ENCODE measurements at regions not wholly inside any gene's neighbourhood (a gene's known extent, or its start where the extent isn't known, plus 50 kb on each side); places are given as distances from the start of the nearest gene placed in this dataset.

DNA sequence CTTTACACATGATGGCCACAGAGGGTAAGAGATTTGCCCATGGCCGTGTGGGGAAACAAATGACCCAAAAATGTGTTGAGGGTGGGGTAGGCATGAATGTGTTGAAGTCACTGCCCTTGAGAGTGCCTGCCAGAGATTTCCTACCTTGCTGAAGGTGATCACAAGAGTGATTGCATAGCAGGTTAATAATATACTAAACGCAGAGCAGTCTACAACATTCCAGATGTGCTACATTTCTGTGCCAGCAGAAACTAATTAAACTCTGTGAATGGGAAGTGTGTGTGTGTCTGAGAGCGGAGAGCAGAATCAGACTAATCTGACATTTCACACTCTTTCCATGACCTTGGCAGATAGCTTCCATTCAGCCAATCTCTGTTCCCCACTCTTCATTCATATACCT, 93.3 kb upstream of the CD53 start:
- DNase-seq (ENCODE audit: low read depth in 1 of 2, low spot score in 1 of 2) = no peak
- TF ChIP-seq JUND (IDR thresholded peaks at IDR 0.05; ENCODE audit: low read depth) = no peak
- in situ Hi-C loops (cut with HindIII; ENCODE audit: low pct_unique_long_range_greater_than_20kb, low sequenced_read_pairs) = no loop called here

DNA sequence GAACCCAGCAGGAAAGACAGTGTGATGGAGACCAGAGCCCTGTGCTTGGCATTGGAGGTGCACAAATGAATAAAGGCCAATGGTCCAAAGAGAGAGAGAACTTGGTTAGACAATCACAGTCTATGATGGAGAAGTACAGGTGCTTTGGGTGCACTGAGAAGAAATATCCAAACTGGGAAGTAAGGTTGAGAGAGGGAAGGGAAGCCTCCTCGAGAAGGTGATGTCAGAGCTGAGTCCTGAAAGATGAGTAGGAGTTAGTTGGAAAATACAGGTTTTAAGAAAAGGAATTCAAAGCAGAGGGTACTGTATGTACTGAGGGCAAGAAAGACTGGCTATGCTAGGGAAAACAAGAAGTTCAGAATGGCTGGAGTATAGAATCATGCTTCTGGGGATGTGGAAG, 94.1 kb upstream of the CD53 start:
- in situ Hi-C loops (cut with HindIII; ENCODE audit: low pct_unique_long_range_greater_than_20kb, low sequenced_read_pairs) = no loop called here

GRCh38 chr1:110777228-110777627, 95.7 kb upstream of the CD53 start:
- DNase-seq (ENCODE audit: low read depth in 1 of 2, low spot score in 1 of 2) = no peak
- in situ Hi-C loops (cut with HindIII; ENCODE audit: low pct_unique_long_range_greater_than_20kb, low sequenced_read_pairs) = no loop called here
- TF ChIP-seq JUND (IDR thresholded peaks at IDR 0.05; ENCODE audit: low read depth) = no peak

More for the DNA sequence above, 94.1 kb upstream of the CD53 start:
- TF ChIP-seq JUND (IDR thresholded peaks at IDR 0.05; ENCODE audit: low read depth) = no peak
- DNase-seq (ENCODE audit: low read depth in 1 of 2, low spot score in 1 of 2) = no peak

GRCh38 chr1:110774398-110774797, 98.5 kb upstream of the CD53 start:
- TF ChIP-seq JUND (IDR thresholded peaks at IDR 0.05; ENCODE audit: low read depth) = no peak
- in situ Hi-C loops (cut with HindIII; ENCODE audit: low pct_unique_long_range_greater_than_20kb, low sequenced_read_pairs) = no loop called here
- DNase-seq (ENCODE audit: low read depth in 1 of 2, low spot score in 1 of 2) = no peak

GRCh38 chr1:110773813-110774212, 99.1 kb upstream of the KCNA3 start:
- in situ Hi-C loops (cut with HindIII; ENCODE audit: low pct_unique_long_range_greater_than_20kb, low sequenced_read_pairs) = no loop called here
- no peak for TF ChIP-seq JUND (IDR thresholded peaks at IDR 0.05; ENCODE audit: low read depth)
- no peak for DNase-seq (ENCODE audit: low read depth in 1 of 2, low spot score in 1 of 2)

DNA sequence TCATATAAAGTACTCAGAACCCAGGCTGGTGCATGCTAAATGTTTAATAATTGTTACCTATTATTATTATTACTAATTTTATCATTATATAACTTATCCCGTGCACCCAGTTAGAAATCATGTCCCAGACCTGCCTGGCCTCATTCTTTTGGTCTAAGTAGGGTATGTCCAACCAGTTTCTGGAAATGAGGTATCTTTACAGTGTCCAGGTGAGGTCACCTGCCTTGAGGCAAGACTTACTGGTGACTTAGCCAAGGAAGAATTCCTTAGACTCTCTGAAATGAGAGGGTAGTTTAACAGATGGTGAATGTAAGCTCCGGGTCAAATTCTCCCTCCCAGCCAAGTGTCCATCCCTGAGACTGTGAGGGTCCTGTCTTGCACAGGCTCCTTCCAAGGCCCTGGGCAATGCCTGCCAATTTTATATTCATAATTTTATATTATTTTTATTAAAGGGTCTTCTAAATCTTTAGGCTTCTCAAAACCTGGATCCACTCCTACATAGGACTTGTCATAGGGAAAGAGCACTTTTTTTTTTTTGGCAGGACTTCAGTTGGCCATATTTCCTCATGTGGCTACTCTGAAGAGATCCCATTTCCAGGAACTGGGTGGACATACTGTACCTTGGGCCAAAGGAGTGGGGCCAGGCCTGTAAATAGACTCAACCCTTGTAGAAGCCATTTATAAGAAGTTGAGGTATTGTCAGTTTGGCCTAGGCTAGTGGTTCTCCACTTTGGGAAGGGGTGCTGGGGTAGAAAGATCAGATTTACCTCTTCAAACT, 96.7 kb upstream of the KCNA3 start:
- peak; percentile 9 to 95 for DNase-seq (ENCODE audit: low read depth in 1 of 2, low spot score in 1 of 2)
- peak; percentile 80 for TF ChIP-seq JUND (IDR thresholded peaks at IDR 0.05; ENCODE audit: low read depth)
- in situ Hi-C loops (cut with HindIII; ENCODE audit: low pct_unique_long_range_greater_than_20kb, low sequenced_read_pairs) = no loop called here

- no peak for TF ChIP-seq JUND (IDR thresholded peaks at IDR 0.05; ENCODE audit: low read depth)
- in situ Hi-C loops (cut with HindIII; ENCODE audit: low pct_unique_long_range_greater_than_20kb, low sequenced_read_pairs) = no loop called here
- DNase-seq (ENCODE audit: low read depth in 1 of 2, low spot score in 1 of 2) = peak; percentile 18 to 84
These were observed 96.1 kb upstream of the KCNA3 start for GRCh38 chr1:110770832-110771231.

GRCh38 chr1:110768605-110769004, 93.9 kb upstream of the KCNA3 start:
- DNase-seq (ENCODE audit: low read depth in 1 of 2, low spot score in 1 of 2) = no peak
- in situ Hi-C loops (cut with HindIII; ENCODE audit: low pct_unique_long_range_greater_than_20kb, low sequenced_read_pairs) = no loop called here

GRCh38 chr1:110766336-110766647, 91.6 kb upstream of the KCNA3 start:
- in situ Hi-C loops (cut with HindIII; ENCODE audit: low pct_unique_long_range_greater_than_20kb, low sequenced_read_pairs) = no loop called here
- TF ChIP-seq JUND (IDR thresholded peaks at IDR 0.05; ENCODE audit: low read depth) = no peak
- DNase-seq (ENCODE audit: low read depth in 1 of 2, low spot score in 1 of 2) = no peak

More at GRCh38 chr1:110768605-110769004, 93.9 kb upstream of the KCNA3 start:
- no peak for TF ChIP-seq JUND (IDR thresholded peaks at IDR 0.05; ENCODE audit: low read depth)

GRCh38 chr1:110765640-110766335, 91.0 kb upstream of the KCNA3 start:
- peak in 1 of 2 experiments; percentile 60 for DNase-seq (ENCODE audit: low read depth in 1 of 2, low spot score in 1 of 2)
- in situ Hi-C loops (cut with HindIII; ENCODE audit: low pct_unique_long_range_greater_than_20kb, low sequenced_read_pairs) = no loop called here

DNA sequence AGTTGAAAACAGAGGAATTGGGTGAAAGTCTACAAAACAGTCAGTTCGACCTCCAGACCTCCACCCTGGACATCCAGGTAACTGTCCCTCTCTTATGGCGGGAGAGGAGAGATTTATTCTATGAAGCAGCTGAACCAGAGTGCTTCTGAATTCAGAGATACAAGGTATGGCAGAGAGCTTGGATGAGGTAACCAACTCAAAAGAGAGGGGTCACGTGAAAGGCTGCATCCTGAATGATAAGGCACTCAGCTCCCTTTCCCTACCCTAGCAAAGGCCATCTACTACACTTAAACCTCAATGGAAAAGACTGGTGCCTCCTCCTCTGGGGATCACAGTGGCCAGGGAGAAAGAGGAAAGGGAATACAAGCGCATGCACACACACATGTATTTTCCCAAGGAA, 88.4 kb upstream of the KCNA3 start:
- no peak for TF ChIP-seq JUND (IDR thresholded peaks at IDR 0.05; ENCODE audit: low read depth)
- in situ Hi-C loops (cut with HindIII; ENCODE audit: low pct_unique_long_range_greater_than_20kb, low sequenced_read_pairs) = no loop called here
- DNase-seq (ENCODE audit: low read depth in 1 of 2, low spot score in 1 of 2) = no peak

More at GRCh38 chr1:110765640-110766335, 91.0 kb upstream of the KCNA3 start:
- no peak for TF ChIP-seq JUND (IDR thresholded peaks at IDR 0.05; ENCODE audit: low read depth)

GRCh38 chr1:110760321-110760720, 85.6 kb upstream of the KCNA3 start:
- no peak for TF ChIP-seq JUND (IDR thresholded peaks at IDR 0.05; ENCODE audit: low read depth)
- DNase-seq (ENCODE audit: low read depth in 1 of 2, low spot score in 1 of 2) = no peak
- in situ Hi-C loops (cut with HindIII; ENCODE audit: low pct_unique_long_range_greater_than_20kb, low sequenced_read_pairs) = no loop called here

- TF ChIP-seq JUND (IDR thresholded peaks at IDR 0.05; ENCODE audit: low read depth) = no peak
- DNase-seq (ENCODE audit: low read depth in 1 of 2, low spot score in 1 of 2) = no peak
- in situ Hi-C loops (cut with HindIII; ENCODE audit: low pct_unique_long_range_greater_than_20kb, low sequenced_read_pairs) = no loop called here
These were observed 81.8 kb upstream of the KCNA3 start for GRCh38 chr1:110756506-110756905.

Measured in T47D (cell line).